ENCODE measurements at regions not wholly inside any gene's neighbourhood (a gene's known extent, or its start where the extent isn't known, plus 50 kb on each side); places are given as distances from the start of the nearest gene placed in this dataset.

GRCh38 chr1:95183952-95184351, 50.1 kb upstream of the RWDD3 start:
- no peak overlapping the region for H2AFZ ChIP-seq (ENCODE audit: low read length)
- H3K4me1 ChIP-seq (ENCODE audit: insufficient read depth, low read length): no peaks in the 10 kb centered on the region
- no peak overlapping the region for H3K4me3 ChIP-seq (ENCODE audit: low read length)
- H3K27ac ChIP-seq (ENCODE audit: low read length): no peak overlapping the region
- POLR2A ChIA-PET (ENCODE audit: unreplicated experiment): no interaction called here
- TF ChIP-seq EZH2 (IDR thresholded peaks at IDR 0.05; ENCODE audit: low read length, unreplicated experiment) (no peak), CTCF (conservative IDR thresholded peaks at IDR 0.05; ENCODE audit: low read depth, low read length) (no peak), EZH2phosphoT487 (IDR thresholded peaks at IDR 0.05; ENCODE audit: borderline replicate concordance, low read length) (no peak)
- no peak for DNase-seq
- no peaks in the 10 kb centered on the region for H4K20me1 ChIP-seq (ENCODE audit: low read length)
- BruUV-seq (replicated peaks): no TSS peak
- H3K9me3 ChIP-seq (ENCODE audit: low read length): no peaks in the 10 kb centered on the region
- H3K27me3 ChIP-seq (ENCODE audit: low read length): no peaks in the 10 kb centered on the region
- no peaks in the 10 kb centered on the region for H3K9me2 ChIP-seq (replicated peaks; ENCODE audit: low read length)
- no peak overlapping the region for H3K9ac ChIP-seq (ENCODE audit: low read length)
- intact Hi-C loops (cut with micrococcal nuclease): no loop called here
- CTCF ChIA-PET: no interaction called here
- no peak for ATAC-seq
- H3K4me2 ChIP-seq (ENCODE audit: low read length): no peak overlapping the region
- no peaks in the 10 kb centered on the region for H3K79me2 ChIP-seq (ENCODE audit: low read length)
- no peaks in the 10 kb centered on the region for H3K36me3 ChIP-seq (ENCODE audit: low read depth, low read length)
- H3F3A ChIP-seq (ENCODE audit: low read length, unreplicated experiment): no peaks in the 10 kb centered on the region

Data from PC-3 (cell line).